Vagina (tissue), 2 donors: ENCODE measurements at regions not wholly inside any gene's neighbourhood (a gene's known extent, or its start where the extent isn't known, plus 50 kb on each side); places are given as distances from the start of the nearest gene placed in this dataset.

Source experiments
- POLR2A ChIP-seq, 2 donors: fragments of 450-650 bp; IDR thresholded peaks; one replicate each; pipeline ENCODE4 v1.6.1; 2017; ENCODE audit warnings: antibody characterized with exemption in 2 of 2, mild to moderate bottlenecking in 2 of 2, moderate library complexity in 2 of 2
- POLR2AphosphoS5 ChIP-seq, 2 donors: sonication (generic); formaldehyde crosslinking; IDR thresholded peaks; one replicate each; pipeline ENCODE4 v1.9.0; 2017; ENCODE audit warnings: antibody characterized with exemption in 2 of 2, mild to moderate bottlenecking in 2 of 2, low read depth in 1 of 2; ENCODE audit not compliant: insufficient read depth in 1 of 2
- TF ChIP-seq, protein P1 (sequence below), 3 experiments: fragments of 450-650 bp in 2 of 3; fragments of 200-600 bp in 1 of 3; sonication (generic) in 1 of 3; IDR thresholded peaks; one replicate each; pipeline ENCODE4 v1.5.1; 2017 to 2019; ENCODE audit warnings: antibody characterized with exemption in 3 of 3, mild to moderate bottlenecking in 2 of 3, moderate library complexity in 2 of 3

DNA sequence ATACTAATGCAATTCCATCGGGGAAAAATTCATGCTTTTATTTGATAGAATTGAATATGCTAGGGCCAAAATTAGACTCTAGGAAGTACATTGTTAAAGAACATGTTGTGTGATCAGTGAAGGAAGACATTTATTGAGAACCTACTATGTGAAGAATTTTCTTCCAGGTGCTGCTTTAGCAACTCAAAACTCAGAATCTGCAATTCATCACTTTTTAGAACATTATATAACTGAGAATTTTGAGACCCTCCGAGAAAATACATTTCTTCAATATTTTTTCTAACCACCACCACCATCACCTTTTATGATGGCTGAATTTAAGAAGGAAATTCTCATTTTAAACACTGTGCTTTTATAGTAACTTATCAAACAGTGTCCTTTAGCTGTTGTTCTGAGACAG is 315.2 kb downstream of the FIGN start:
- TF ChIP-seq, protein P1, sequence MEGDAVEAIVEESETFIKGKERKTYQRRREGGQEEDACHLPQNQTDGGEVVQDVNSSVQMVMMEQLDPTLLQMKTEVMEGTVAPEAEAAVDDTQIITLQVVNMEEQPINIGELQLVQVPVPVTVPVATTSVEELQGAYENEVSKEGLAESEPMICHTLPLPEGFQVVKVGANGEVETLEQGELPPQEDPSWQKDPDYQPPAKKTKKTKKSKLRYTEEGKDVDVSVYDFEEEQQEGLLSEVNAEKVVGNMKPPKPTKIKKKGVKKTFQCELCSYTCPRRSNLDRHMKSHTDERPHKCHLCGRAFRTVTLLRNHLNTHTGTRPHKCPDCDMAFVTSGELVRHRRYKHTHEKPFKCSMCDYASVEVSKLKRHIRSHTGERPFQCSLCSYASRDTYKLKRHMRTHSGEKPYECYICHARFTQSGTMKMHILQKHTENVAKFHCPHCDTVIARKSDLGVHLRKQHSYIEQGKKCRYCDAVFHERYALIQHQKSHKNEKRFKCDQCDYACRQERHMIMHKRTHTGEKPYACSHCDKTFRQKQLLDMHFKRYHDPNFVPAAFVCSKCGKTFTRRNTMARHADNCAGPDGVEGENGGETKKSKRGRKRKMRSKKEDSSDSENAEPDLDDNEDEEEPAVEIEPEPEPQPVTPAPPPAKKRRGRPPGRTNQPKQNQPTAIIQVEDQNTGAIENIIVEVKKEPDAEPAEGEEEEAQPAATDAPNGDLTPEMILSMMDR (IDR thresholded peaks at IDR 0.05), result no peak
- TF ChIP-seq POLR2AphosphoS5 (IDR thresholded peaks at IDR 0.05; ENCODE audit: insufficient read depth in 1 of 2, low read depth in 1 of 2), result no peak
- TF ChIP-seq POLR2A (IDR thresholded peaks at IDR 0.05), result no peak
